ENCODE measurements at regions not wholly inside any gene's neighbourhood (a gene's known extent, or its start where the extent isn't known, plus 50 kb on each side); places are given as distances from the start of the nearest gene placed in this dataset.
"Not testable (repeated sequence)": the region's sequence is repeated elsewhere in the genome, so short reads cannot be mapped to it uniquely, and the experiment has no call there.

GRCh38 chr22:12584874-12585273, 2943.1 kb upstream of the OR11H1 start:
- not testable (repeated sequence) for TF ChIP-seq CTCF (conservative IDR thresholded peaks at IDR 0.05; ENCODE audit: low read depth, low read length); EZH2 (IDR thresholded peaks at IDR 0.05; ENCODE audit: borderline replicate concordance, low read depth, low read length, poor library complexity, severe bottlenecking)
